ENCODE measurements at regions not wholly inside any gene's neighbourhood (a gene's known extent, or its start where the extent isn't known, plus 50 kb on each side); places are given as distances from the start of the nearest gene placed in this dataset.
"Not testable (repeated sequence)": the region's sequence is repeated elsewhere in the genome, so short reads cannot be mapped to it uniquely, and the experiment has no call there.

DNA sequence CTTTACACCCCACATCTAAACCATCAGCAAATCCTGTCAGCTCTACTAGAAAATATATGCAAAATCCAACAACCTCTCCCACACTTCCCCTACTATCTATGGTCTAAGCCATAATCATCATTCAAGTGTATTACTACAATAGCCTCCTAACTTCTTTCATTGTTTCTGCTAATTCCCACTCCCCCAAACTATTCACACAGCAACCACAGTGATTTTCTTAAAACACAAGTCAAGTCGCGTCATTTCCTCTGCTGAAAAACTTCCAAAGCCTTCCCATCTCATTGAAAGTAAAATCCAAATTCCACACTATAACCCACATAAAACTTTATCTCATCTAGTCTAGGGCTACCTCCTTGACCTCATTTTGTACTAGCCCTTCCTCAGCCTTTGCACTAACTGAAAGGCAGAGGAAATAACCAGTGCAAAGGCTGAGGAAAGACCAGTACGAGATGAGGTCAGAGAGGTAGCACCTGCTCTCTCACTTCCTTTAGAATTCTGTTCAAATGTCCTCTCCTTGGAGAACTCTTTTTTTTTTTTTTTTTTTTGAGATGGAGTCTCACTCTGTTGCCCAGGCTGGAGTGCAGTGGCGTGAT is 65.5 kb upstream of the MDM1 start:
- Mint-ChIP-seq H3K4me1 (ENCODE audit: unreplicated experiment) (no peaks in the 10 kb centered on the region), H3K27me3 (ENCODE audit: unreplicated experiment) (peaks cover 3% of the 10 kb centered on the region), H3K4me3 (ENCODE audit: unreplicated experiment) (no peak overlapping the region), H3K36me3 (ENCODE audit: unreplicated experiment) (no peaks in the 10 kb centered on the region), H3K27ac (ENCODE audit: unreplicated experiment) (no peak overlapping the region), H3K9me3 (ENCODE audit: unreplicated experiment) (no peaks in the 10 kb centered on the region)
- DNase-seq (ENCODE audit: extremely low spot score, unreplicated experiment): no peak
- no peak for TF ChIP-seq CTCF (IDR thresholded peaks at IDR 0.05)

DNA sequence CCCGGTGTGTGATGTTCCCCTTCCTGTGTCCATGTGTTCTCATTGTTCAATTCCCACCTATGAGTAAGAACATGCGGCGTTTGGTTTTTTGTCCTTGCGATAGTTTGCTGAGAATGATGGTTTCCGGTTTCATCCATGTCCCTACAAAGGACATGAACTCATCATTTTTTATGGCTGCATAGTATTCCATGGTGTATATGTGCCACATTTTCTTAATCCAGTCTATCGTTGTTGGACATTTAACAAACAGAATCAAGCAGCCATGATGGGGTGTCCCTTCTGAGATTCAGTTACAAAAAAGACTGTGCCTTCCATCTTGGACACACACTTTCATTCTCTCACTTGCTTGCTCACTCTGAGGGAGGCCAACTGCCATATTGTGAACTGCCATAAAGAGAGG is 66.5 kb upstream of the MDM1 start:
- not testable (repeated sequence) for H3K27me3 Mint-ChIP-seq (ENCODE audit: unreplicated experiment); H3K27ac Mint-ChIP-seq (ENCODE audit: unreplicated experiment); H3K9me3 Mint-ChIP-seq (ENCODE audit: unreplicated experiment); H3K36me3 Mint-ChIP-seq (ENCODE audit: unreplicated experiment); H3K4me1 Mint-ChIP-seq (ENCODE audit: unreplicated experiment); H3K4me3 Mint-ChIP-seq (ENCODE audit: unreplicated experiment); DNase-seq (ENCODE audit: extremely low spot score, unreplicated experiment)

DNA sequence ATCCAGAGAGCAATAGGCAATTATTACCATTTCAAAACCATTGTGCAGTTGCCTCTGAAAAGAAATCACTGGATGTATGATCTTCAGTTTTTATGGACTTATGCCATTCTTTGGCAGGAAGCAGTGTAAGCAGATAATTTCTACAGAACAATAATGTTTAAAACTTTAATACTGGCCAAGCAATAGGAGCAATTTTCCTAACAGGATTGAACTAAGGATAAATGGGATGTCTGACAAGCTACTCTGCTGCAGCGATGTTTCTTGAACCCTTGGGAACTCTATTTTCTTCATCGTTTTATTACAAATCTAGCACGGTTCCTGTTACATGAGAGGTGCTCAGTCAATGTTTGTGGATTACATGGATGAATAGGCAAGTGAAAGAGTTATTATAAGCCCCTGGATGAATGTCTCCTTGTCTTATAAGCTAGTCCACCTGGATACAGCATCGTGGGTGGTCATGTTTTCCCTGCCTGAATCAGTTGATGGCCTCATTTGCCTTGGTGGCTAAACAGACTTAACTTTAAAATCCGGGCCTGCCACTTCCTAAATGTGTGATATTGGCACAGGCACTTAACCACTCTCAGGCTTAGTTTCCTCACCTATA is 68.2 kb upstream of the MDM1 start:
- DNase-seq (ENCODE audit: extremely low spot score, unreplicated experiment): no peak
- TF ChIP-seq CTCF (IDR thresholded peaks at IDR 0.05): no peak
- Mint-ChIP-seq H3K36me3 (ENCODE audit: unreplicated experiment) (no peaks in the 10 kb centered on the region), H3K9me3 (ENCODE audit: unreplicated experiment) (no peaks in the 10 kb centered on the region), H3K4me3 (ENCODE audit: unreplicated experiment) (no peak overlapping the region), H3K27ac (ENCODE audit: unreplicated experiment) (no peak overlapping the region), H3K27me3 (ENCODE audit: unreplicated experiment) (peaks cover 6% of the 10 kb centered on the region), H3K4me1 (ENCODE audit: unreplicated experiment) (peaks cover 5% of the 10 kb centered on the region)

DNA sequence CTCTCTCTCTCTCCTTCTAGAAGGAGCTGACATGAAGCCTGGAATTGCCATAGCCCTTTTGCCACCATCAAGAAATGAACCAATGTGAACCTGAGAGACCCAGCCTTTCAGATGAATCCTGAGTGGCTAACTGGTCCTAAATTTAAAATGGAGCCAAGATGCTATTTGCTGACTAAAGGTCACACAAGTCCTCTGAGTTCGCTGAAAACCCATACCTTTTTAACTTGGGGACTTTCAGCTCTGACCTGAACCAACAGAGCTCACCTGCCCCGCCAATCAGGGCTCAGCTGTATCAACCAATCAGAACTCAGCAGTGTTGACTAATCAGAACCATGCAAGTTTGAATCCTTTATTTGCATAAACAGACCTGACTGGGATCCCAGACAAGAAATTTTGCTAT is 70.3 kb upstream of the MDM1 start:
- H3K9me3 Mint-ChIP-seq (ENCODE audit: unreplicated experiment): no peaks in the 10 kb centered on the region
- H3K4me3 Mint-ChIP-seq (ENCODE audit: unreplicated experiment): no peak overlapping the region
- peaks cover 6% of the 10 kb centered on the region for H3K27me3 Mint-ChIP-seq (ENCODE audit: unreplicated experiment)
- TF ChIP-seq CTCF (IDR thresholded peaks at IDR 0.05): no peak
- H3K36me3 Mint-ChIP-seq (ENCODE audit: unreplicated experiment): no peaks in the 10 kb centered on the region
- H3K4me1 Mint-ChIP-seq (ENCODE audit: unreplicated experiment): peaks cover 17% of the 10 kb centered on the region
- H3K27ac Mint-ChIP-seq (ENCODE audit: unreplicated experiment): no peak overlapping the region
- DNase-seq (ENCODE audit: extremely low spot score, unreplicated experiment): no peak

DNA sequence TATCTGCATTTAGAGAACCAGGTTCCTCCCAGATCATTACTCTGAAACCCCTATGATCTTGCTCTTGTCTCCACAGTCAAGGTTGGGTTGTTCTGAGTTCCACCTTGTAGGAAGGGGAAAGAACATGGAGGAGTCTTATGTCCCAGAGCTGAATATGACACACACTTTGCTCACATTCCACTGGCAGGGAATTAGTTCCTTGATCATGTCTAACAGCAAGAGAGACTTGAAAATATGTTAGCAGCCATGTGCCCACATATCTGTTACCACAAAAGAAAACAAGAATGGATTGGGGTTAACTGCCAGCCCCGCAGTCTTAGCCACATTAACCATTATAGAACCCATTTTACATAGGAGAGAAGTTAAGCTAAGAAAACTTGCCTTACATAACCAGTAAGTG is 71.1 kb upstream of the MDM1 start:
- Mint-ChIP-seq H3K4me1 (ENCODE audit: unreplicated experiment) (peaks cover 17% of the 10 kb centered on the region), H3K27ac (ENCODE audit: unreplicated experiment) (no peak overlapping the region), H3K27me3 (ENCODE audit: unreplicated experiment) (peaks cover 3% of the 10 kb centered on the region), H3K9me3 (ENCODE audit: unreplicated experiment) (no peaks in the 10 kb centered on the region), H3K36me3 (ENCODE audit: unreplicated experiment) (no peaks in the 10 kb centered on the region), H3K4me3 (ENCODE audit: unreplicated experiment) (no peak overlapping the region)
- DNase-seq (ENCODE audit: extremely low spot score, unreplicated experiment): no peak
- no peak for TF ChIP-seq CTCF (IDR thresholded peaks at IDR 0.05)
